Kidney glomerular epithelial cell (primary cell): ENCODE measurements at regions not wholly inside any gene's neighbourhood (a gene's known extent, or its start where the extent isn't known, plus 50 kb on each side); places are given as distances from the start of the nearest gene placed in this dataset.

Experiments used
- DNase-seq: peaks from one replicate; lab custom pipeline; 2025; lab: John Stamatoyannopoulos, UW

DNA sequence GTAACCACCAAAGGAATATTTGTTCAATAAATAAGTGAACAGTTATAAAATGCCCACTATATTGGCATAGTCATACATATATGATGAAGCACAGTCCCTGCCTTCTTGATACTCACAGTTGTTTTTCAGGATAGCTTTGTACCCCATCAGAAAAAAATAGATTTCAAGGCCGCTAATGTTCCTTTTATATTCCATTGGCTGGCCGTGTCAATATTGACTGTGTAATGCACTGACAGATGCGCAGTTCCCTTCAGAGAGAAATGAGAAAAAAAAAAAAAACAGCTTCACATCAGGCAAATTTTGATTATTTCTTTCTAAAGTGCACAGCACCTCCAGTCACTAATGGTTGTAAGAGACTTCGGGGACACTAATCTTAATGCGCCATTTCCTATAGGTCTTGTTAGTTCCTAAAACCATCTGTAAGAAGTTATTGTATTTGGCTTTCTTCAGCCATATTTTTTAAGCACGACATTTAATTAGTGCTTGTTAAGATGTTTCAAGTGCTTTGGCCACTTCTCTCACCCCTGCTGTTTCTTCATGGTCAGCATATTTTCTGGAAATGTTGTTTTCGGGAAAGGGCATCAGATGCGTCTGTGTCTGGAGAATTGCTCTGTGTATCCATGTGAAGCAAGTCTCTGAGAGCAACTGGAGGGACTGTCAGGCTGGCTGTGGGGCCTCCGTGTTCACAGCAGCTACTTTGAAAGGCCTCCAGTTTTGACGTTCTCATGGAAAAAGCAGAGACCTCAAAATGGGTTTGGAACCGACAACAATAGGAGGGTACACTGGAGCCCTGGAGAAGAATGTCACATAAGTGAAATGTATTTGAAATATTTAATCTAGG, 378.3 kb downstream of the MTX2 start:
- no peak for DNase-seq

DNA sequence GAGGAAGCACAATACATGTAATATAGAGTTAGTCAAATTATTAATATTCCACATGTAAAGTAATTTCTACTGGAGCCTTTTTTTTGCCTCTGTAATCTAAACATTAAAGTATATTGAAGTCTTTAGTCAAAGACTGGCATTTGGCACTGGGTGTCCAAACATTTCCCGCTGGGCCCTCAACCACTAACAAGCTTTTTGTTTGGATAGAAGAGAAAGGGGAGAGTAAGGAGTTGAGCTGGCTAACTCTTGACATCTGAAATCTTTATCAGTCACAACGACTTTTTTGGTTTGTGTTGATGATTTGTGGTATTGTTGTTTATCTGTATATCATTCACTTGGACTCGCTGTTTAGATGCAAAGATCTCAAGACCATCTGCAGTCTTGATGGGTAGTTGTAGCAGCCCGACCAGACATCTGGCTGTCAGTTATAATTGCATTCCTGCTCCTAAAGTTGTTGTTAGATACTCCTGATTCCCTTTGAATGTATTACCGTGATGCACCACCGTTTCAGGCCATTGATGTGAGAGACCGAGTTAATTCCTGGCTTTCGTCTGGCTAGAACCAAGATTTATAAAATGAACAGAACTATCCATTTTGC, 379.6 kb downstream of the MTX2 start:
- no peak for DNase-seq

DNA sequence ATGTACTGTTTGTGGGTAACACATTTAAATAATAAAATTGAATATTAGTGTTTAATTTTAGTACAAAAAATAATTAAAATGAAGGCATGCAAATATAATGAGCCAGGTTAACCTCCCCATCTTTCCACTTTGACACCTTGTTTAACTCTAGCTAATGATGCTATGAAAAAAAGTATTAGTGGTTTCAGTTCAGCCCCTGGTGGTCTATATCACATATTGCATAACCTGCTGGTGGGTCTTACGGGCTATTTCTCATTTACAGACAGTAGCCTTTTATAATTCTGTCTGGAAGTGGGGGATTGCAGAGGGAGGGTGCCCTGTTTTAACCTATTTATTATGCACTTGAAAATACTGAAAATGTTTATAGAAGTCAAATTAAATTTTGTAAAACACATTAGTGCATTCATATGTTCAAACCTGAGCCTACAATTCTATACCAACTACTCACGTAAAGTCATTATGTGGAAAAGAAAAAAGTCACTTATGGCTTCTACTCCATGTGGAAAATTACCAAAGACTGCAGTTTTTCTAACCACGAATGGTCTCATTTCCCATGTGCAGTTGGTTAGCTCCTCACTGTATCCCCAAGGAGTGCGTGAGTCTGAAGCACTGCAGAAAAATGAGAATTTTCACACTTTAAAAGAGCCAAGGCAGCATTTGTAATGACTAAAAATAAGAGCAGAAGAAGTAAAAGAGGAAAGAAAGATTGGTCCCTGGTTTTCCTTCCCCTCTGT, 381.0 kb downstream of the MTX2 start:
- no peak for DNase-seq

DNA sequence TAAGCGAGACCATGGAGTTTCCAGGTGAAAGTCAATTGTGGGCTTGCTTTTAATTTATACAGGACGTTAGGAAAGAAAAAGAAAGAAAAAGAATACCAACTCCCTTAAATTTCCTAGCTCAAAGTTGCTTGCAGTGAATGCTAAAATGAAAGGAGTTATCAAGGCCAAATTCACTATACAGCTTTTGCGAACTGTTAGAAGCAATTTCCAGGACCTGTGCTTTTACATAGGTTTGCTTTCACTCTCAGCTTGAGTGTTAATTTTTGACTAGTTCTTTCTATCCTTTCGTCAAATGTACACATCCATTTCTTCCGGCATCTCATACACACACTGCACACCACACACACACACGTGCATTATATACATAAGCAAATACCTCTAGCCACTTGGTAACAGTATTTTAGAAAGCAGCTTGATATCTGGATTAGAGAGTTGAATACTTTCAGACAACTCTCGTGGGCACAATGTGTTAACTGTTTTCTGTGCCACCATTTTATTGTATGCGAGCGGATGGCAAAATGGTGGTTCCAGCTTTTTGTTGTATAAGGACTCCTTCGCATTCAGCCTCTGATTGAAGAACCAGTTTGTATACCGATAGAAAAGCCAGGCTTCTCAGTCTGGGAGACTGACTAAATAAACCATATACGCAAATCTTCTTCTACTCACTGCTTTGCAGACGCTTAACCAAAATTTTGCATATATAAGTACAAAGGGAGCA, 381.8 kb downstream of the MTX2 start:
- no peak for DNase-seq

DNA sequence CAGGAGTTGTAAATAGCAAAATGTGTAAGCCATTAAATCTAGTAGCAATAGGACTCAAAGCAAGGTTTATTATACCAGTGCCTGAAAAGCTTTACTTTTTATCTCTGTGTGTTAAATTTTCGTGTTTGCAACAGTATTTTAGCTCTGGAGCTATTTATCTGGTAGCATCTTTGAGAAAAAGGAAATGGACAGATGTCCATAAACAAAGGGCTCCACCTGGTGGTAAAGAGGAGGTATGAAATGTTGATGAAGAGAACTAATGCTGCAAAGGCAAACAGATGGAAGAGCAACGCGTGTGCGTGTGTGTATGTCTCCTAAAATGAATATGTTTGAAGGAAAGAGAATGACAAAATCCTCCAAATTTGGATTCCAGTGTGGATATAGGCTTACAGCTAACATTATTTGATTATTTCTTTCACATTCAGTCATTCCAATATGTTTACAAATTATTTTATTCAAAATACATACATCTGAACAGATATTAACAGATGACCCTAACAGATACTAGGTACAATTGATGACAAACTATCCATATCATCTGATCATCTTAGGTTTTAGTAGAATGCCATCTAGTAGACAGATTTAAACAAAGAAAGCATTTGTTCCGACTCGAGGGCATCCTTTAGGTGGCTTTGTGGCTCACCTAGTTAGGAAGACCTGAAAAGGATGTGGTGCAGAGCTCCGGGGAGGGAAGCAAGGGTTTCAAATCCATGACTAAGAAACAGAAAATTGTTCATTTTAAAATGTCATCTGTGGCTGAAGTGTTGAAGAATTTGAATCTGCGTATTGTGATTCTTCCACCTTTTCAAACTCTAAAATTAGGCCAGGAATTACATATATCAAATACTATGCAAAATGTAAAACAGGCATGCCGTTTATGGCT, 383.3 kb downstream of the MTX2 start:
- peak; percentile 68 for DNase-seq

DNA sequence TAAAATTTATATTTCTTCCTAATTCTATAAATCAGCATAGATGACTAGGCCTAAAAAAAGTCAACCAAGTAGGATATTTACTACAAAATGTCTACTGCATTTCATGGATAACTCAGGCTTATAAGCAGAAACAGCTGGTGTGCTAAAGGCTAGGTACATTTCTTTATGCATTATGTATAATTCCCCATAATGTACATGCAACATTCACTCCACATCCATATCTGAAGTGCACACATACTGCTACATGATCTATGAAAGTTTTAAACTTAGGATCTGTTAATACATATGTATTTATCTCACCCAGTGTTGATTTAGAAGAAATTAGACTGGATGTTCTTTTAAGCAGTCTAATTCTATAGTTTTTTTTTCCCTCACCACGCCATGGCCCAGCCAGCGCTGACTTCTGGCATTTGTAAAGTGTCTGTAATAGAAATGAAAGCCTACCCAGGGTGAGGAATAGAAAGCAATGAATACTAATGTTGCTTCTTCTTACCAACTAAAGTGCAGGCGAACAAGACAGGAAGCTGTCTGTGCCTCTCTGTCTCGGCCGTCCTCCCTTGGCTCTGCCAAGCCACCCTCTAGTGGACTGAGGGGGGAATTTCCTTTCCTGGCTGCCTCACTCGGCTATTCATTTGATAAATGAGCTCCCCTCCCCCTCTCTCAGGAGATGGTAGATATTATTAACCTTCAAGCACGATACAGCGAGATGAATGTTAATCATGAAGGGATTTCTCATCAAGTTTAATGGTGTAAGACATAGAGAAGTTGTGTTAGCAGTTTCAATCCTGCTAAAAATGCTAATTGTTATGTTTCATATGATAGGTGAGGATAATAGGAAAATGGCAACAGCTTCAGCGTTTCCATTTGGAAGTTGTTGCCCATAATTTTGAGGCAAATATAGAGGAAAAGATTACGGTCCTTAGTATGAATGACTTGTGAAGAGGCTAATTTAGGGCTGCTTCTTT, 384.5 kb downstream of the MTX2 start:
- peak; percentile 70 for DNase-seq

DNA sequence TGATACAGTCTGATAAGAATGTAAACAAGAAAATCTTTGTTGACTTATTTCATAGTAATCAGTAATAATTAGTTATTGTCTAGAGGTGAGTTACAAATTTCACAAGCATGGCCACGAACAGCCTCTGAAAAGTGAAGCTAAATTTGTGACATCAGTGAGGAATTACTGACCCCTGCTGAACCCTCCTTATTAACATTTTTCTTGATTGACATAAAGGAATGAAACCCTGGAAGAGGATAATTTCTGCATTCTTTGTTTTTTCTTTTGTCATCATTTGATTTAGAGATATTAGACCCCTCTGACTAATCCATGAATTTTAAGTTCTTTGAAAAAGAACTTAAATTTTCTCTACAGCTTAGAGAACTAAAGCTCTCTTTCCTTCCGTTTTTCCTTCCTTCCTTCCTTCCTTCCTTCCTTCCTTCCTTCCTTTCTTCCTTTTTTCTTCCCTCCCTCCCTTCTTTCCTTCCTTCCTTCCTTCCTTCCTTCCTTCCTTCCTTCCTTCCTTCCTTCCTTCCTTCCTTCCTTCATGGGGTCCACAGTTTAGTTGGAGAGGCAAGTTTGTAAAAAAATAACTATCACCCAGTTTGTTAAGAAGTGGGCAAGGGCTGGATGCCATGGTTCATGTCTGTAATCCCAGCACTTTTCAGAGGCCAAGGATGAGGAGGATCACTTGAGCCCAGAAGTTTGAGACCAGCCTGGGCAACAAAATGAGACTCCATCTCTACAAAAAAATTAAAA, 387.0 kb downstream of the MTX2 start:
- no peak for DNase-seq

DNA sequence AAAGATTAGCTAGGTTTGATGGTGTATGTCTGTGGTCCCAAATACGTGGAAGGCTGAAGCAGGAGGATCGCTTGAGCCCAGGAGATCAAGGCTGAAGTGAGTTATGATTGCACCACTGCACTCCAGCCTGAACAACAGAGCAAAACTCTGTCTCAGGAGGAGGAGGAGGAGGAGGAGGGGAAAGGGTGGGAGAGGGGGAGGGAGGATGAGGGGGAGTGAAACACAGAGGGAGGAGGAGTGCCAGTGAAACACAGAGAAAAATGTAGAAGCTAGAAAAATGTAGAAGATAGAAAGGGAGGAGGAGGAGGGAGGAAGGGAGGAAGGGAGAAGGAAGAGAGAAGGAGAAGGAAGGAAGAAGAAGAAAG, 387.5 kb downstream of the MTX2 start:
- DNase-seq = no peak

DNA sequence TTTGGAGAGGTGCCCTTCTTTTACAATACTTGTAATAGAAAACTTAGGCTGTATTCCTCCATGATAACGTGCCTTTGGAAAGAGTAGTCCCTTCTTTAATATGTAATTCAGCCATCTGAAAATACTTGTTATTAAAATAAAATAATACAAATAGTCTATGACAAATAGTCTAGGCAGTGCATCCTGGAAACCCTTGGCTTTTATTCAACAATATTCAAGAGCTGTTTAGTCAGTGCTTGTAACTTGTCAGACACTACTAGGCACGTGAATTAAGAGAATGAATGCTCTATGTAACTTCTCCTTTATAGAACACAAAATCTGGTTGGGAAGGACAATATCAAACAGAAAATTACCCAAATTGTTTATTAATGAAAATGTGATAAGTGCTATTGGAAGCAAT, 388.2 kb downstream of the MTX2 start:
- DNase-seq = no peak

DNA sequence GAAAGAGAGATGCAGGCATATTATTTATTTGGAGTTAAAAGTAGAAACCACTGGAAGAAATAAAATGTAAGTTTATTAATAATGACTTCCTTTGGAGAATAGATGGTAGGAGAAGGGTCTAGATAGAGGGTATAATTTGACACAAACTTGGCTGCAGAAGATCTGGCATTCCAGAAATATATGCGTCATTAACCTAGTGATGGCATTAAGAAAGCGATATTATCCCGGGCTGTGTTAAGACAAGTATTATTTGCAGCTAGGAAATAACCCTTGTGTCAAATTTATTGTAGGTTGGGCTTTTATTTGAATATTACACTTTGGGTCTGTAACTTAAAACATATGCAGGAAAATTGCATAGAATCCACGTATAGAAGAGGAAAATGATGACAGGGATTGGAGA, 389.5 kb downstream of the MTX2 start:
- no peak for DNase-seq

DNA sequence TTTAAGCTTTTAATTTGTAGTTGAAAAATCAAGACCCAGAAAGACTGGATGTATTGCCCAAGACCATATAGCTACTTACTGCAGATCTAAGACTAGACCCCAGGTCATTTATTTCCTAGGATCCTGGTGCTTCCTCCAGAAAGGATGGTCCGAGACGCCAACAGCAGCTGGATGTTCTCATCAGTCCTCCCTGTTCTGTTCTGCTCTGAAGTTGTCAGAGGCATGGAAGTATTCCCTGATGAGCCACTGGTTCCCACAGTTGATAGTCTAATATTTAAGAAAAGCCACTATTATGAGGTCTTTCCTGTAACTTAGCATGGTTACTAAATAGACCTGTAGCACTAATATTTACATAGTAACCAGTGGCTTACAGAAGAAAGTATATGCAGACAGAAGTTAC, 393.5 kb downstream of the MTX2 start:
- no peak for DNase-seq

DNA sequence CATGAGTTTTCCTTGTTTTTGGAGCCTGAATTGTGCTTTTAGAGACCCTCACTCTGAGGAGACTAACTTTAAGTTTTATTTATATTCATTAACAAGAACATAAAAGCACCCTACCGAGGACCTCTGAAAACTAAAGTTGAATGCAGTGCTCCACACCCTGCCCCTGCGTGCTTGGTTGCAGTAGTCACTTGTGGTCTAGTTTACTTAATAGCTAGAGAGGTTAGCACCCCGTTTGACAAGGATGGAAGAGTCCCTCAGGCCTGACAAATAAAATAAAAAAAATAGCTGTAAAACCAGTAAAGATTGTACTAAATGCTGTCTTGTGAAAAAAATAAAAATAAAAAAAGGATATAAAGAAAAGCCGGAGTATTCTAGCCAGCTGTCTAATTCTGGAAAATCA, 395.2 kb downstream of the MTX2 start:
- DNase-seq = no peak

DNA sequence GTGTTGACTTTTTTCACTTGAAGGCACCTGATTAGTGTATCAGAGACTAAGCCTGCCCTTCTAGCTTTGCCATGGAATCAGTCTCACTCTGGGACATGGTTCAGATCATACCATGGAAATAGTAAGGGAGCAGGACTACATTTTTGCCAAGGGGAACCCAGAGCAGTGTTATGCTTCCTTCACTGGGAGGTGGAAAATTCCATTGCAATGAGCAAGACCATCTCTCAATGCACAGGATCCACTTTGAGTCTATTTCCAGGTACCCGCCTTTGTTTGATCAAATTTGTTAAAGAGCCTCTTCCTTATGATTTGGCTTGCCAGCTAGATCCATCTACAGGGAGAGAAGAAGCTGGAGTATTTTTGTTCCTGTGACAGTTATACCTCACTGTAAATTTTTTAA, 395.8 kb downstream of the MTX2 start:
- DNase-seq = no peak

DNA sequence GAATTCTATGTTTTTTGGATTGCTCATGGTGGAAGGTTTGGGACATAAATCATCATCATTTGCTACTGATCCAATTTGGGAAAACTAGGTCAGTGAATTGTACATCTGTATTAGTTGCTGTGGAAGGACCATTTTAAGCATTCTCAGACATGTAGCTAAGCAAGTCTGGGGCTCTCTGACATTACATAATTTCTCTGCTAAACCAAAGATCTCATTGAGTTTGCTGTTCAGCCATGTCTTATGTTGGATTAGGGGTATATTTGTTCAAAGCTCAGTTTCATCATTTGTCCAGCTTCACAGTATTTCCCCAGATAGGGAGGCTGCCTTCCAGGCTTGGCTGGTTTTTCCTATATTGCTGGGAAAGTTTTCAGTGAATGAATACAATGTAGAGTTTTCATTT, 399.7 kb downstream of the MTX2 start:
- no peak for DNase-seq

DNA sequence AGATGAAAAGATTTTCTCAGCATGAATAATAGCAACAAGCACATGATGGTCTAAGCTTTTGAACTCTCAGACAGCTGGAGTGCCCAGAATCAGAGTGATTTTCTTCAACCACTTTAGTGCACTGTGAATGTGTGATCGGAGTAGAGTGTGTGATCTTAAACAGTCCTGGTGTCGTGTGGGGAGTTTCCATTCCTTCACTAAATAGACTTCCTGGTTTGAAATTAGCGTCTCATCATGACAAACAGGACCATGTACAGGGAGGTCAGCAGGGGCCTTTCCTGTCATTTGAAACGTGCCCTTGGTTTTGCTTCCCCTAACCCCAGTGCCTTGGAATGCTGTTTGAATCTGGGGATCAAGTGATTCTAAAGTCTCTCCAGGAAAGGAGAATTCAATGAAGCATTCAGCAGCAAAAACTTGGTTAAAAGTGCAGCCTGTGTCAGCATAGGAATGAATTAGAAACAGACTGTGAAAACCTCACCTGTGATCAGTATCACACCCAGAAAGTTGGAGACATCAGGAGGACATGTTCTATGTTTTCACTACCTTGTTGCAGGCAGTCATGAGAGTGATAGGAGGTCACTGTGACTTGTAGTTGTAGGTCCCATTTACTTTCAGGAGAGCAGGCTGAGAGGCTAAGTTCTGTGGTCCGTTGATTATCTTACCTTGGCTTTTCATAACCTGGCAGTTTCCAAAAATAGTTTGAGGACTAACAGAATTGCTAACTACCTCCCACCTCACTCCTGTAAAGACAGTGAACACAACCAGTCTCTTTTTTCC, 400.3 kb downstream of the MTX2 start:
- no peak for DNase-seq

DNA sequence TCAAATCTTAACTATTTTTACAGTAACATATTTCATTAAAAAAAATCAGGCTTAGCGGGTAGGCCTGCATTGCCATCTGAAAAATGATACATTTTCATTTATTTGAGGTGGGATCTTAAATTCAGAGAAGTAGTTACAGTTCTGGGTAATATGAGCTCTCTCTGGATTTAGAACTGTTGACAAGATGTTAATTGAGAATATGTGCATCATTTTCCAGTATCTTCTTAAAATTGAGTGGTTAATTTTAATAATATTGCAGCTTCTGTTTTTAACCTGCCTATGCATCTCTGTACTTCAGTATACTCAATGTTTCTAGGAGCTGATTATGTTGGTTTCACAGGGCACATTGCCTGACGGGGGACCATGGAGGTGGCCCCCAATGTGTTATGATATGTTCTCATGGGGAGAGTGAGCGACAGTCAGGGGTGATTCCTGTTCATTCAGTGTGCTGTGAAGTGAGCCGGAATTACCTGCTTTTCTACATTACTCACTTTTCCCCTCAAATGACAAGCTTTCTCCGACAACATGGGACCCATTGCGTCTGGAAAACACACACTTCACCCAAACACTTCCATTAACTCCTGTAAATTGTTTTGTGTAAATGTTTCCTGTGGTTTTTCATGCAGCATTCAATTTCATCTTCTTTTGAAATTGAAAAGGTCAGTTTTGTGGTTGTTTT, 406.2 kb downstream of the MTX2 start:
- no peak for DNase-seq

DNA sequence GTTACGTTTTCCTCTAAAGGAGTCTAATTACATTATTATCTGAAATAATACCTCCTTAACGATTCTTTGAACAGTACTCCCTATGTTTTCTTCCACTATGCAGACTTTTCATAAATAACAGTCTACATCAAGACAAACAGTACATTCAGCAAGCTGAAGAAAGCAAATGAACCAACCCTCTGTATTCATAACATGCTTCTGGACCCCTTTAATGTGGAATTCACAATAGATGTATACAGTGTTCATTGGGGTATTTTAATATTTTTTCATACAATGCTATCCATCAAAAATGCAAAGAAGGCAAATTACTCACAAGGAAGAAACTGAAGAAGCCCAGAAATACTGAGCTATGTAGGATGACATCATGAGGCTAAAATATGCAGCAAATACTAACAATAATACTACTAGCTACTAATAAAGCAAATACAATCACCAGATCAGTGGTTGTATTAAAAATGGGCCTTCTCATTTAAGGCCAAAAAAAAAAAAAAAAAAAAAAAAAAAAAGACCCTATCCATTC, 408.6 kb downstream of the MTX2 start:
- no peak for DNase-seq

DNA sequence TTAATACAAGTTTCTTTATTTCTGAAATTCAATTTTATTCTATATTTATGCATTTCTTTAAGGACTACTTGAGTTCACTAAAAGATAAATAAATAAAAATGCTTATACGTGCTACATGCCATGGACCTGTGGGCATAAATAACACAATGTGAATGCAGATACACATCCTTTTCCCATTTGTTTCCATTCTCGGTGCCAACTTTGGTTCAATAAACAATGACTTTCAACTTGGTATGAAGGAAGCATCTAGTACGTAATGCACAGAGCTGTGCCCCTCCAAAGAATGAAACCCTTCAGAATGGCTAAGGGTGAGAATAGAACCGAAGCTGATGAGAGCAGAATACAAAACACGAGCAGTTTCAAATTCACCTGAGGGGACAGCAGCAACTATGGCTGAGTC, 409.3 kb downstream of the MTX2 start:
- DNase-seq = no peak
